ENCODE measurements at regions not wholly inside any gene's neighbourhood (a gene's known extent, or its start where the extent isn't known, plus 50 kb on each side); places are given as distances from the start of the nearest gene placed in this dataset.
"Not testable (repeated sequence)": the region's sequence is repeated elsewhere in the genome, so short reads cannot be mapped to it uniquely, and the experiment has no call there.

- Histone ChIP-seq H3K4me2 (ENCODE audit: low read depth, low read length, poor library complexity, severe bottlenecking) (no peak overlapping the region), H3K27ac (ENCODE audit: low read depth, low read length) (no peak overlapping the region), H3K27me3 (ENCODE audit: low read length) (no peaks in the 10 kb centered on the region), H3K9ac (ENCODE audit: low read length) (no peak overlapping the region), H2AFZ (ENCODE audit: low read depth, low read length, severe bottlenecking) (no peak overlapping the region), H3K36me3 (ENCODE audit: low read length) (no peaks in the 10 kb centered on the region), H3K9me2 (replicated peaks; ENCODE audit: insufficient read depth, low read length) (no peaks in the 10 kb centered on the region), H3K9me3 (ENCODE audit: insufficient read depth, low read length) (no peaks in the 10 kb centered on the region), H3K79me2 (ENCODE audit: insufficient read depth, low read length) (no peaks in the 10 kb centered on the region), H3K4me3 (ENCODE audit: insufficient read depth, low read length, poor library complexity, severe bottlenecking) (no peak overlapping the region), H4K20me1 (ENCODE audit: low read depth, low read length) (no peaks in the 10 kb centered on the region), H3F3A (ENCODE audit: insufficient read depth) (no peaks in the 10 kb centered on the region)
- TF ChIP-seq EZH2phosphoT487 (conservative IDR thresholded peaks at IDR 0.05; ENCODE audit: low read length) (no peak), CTCF (IDR thresholded peaks at IDR 0.05; ENCODE audit: insufficient read depth, low read length, poor library complexity, severe bottlenecking) (no peak)
Measured at GRCh38 chr20:40009542-40009941, 679.5 kb downstream of the MAFB start.

- TF ChIP-seq CTCF (IDR thresholded peaks at IDR 0.05; ENCODE audit: insufficient read depth, low read length, poor library complexity, severe bottlenecking) (no peak), EZH2phosphoT487 (conservative IDR thresholded peaks at IDR 0.05; ENCODE audit: low read length) (no peak)
- Histone ChIP-seq H3K4me2 (ENCODE audit: low read depth, low read length, poor library complexity, severe bottlenecking) (no peak overlapping the region), H3K9me3 (ENCODE audit: insufficient read depth, low read length) (no peaks in the 10 kb centered on the region), H3K27ac (ENCODE audit: low read depth, low read length) (no peak overlapping the region), H3K27me3 (ENCODE audit: low read length) (no peaks in the 10 kb centered on the region), H3K9ac (ENCODE audit: low read length) (no peak overlapping the region), H3K9me2 (replicated peaks; ENCODE audit: insufficient read depth, low read length) (no peaks in the 10 kb centered on the region), H3K36me3 (ENCODE audit: low read length) (no peaks in the 10 kb centered on the region), H4K20me1 (ENCODE audit: low read depth, low read length) (no peaks in the 10 kb centered on the region), H3K4me3 (ENCODE audit: insufficient read depth, low read length, poor library complexity, severe bottlenecking) (no peak overlapping the region), H3F3A (ENCODE audit: insufficient read depth) (no peaks in the 10 kb centered on the region), H2AFZ (ENCODE audit: low read depth, low read length, severe bottlenecking) (no peak overlapping the region), H3K79me2 (ENCODE audit: insufficient read depth, low read length) (no peaks in the 10 kb centered on the region)
Measured at GRCh38 chr20:40008177-40008576, 680.9 kb downstream of the MAFB start.

- Histone ChIP-seq H3K9me2 (replicated peaks; ENCODE audit: insufficient read depth, low read length) (no peaks in the 10 kb centered on the region), H3F3A (ENCODE audit: insufficient read depth) (no peaks in the 10 kb centered on the region), H3K79me2 (ENCODE audit: insufficient read depth, low read length) (no peaks in the 10 kb centered on the region), H3K4me3 (ENCODE audit: insufficient read depth, low read length, poor library complexity, severe bottlenecking) (no peak overlapping the region), H3K27me3 (ENCODE audit: low read length) (no peaks in the 10 kb centered on the region), H3K9ac (ENCODE audit: low read length) (no peak overlapping the region), H3K4me2 (ENCODE audit: low read depth, low read length, poor library complexity, severe bottlenecking) (no peak overlapping the region), H3K36me3 (ENCODE audit: low read length) (no peaks in the 10 kb centered on the region), H2AFZ (ENCODE audit: low read depth, low read length, severe bottlenecking) (no peak overlapping the region), H3K27ac (ENCODE audit: low read depth, low read length) (no peak overlapping the region), H4K20me1 (ENCODE audit: low read depth, low read length) (no peaks in the 10 kb centered on the region), H3K9me3 (ENCODE audit: insufficient read depth, low read length) (no peaks in the 10 kb centered on the region)
- TF ChIP-seq EZH2phosphoT487 (conservative IDR thresholded peaks at IDR 0.05; ENCODE audit: low read length): no peak
- no peak for TF ChIP-seq CTCF (IDR thresholded peaks at IDR 0.05; ENCODE audit: insufficient read depth, low read length, poor library complexity, severe bottlenecking)
Measured at GRCh38 chr20:40006168-40006860, 682.7 kb downstream of the MAFB start.

GRCh38 chr20:40004092-40004491 lies 684.9 kb downstream of the MAFB start:
- not testable (repeated sequence) for H3K4me3 ChIP-seq (ENCODE audit: insufficient read depth, low read length, poor library complexity, severe bottlenecking); H3K9ac ChIP-seq (ENCODE audit: low read length); H4K20me1 ChIP-seq (ENCODE audit: low read depth, low read length); H3K9me2 ChIP-seq (replicated peaks; ENCODE audit: insufficient read depth, low read length); H3K27ac ChIP-seq (ENCODE audit: low read depth, low read length); H3K4me2 ChIP-seq (ENCODE audit: low read depth, low read length, poor library complexity, severe bottlenecking); H3K36me3 ChIP-seq (ENCODE audit: low read length); H2AFZ ChIP-seq (ENCODE audit: low read depth, low read length, severe bottlenecking); H3K9me3 ChIP-seq (ENCODE audit: insufficient read depth, low read length); H3K79me2 ChIP-seq (ENCODE audit: insufficient read depth, low read length); H3K27me3 ChIP-seq (ENCODE audit: low read length); H3F3A ChIP-seq (ENCODE audit: insufficient read depth)

Data from SU-DHL-6 (cell line).